ENCODE measurements at regions not wholly inside any gene's neighbourhood (a gene's known extent, or its start where the extent isn't known, plus 50 kb on each side); places are given as distances from the start of the nearest gene placed in this dataset.

DNA sequence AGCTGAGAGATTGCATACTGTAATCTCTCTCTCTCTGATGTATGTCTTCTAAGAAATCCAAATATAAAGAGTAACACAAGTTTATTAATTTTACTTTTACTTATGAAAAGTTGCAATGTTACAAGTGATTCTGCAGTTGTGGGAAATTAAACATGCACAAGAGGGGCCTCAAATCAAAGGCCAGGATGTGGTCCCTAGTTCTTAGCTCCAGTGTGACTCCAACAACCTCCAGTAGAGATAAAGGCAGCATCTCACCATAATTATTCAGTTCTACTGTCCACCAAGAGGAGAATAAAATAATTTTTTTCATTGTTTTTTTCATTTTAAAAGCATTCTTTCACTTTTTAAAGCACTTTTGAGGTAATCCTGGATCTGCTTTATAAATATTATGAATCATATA is 223.3 kb downstream of the RAP2B start:
- no peak for DNase-seq (ENCODE audit: low spot score)
- TF ChIP-seq CTCF (IDR thresholded peaks at IDR 0.05; ENCODE audit: extremely low read depth, missing control alignments), result no peak

DNA sequence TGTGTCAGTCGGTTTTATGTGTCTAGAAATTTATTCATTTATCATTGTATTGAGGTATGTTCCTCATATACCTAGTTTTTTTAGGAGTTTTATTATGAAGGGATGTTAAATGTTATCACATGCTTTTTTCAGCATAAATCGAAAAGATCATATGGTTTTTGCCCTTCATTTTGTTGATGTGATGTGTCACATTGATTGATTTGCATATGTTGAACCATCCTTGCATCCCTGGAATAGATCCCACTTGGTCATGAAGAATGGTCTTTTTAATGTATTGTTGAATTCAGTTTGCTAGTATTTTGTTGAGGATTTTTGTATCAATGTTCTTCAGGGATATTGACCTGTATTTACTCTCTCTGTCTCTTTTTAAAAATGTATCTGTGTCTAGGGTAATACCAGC is 230.3 kb downstream of the RAP2B start:
- no peak for DNase-seq (ENCODE audit: low spot score)
- TF ChIP-seq CTCF (IDR thresholded peaks at IDR 0.05; ENCODE audit: extremely low read depth, missing control alignments), result no peak

DNA sequence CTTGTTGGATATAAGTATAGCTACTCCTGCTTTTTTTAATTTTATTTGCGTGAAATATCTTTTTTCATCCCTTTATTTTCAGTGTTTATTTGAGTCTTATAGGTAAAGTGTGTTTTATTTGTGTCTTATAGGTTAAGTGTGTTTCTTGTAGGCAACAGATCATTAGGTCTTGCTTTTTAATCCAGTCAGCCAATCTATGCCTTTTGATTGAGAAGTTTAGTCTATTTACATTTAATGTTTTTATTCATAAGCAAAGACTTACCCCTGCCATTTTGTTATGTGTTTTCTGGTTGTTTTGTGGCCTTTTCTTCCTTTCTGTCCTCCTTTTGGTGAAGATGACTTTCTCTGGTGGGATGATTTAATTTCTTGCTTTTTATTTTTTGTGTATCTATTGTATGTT is 232.0 kb downstream of the RAP2B start:
- DNase-seq (ENCODE audit: low spot score), result no peak
- TF ChIP-seq CTCF (IDR thresholded peaks at IDR 0.05; ENCODE audit: extremely low read depth, missing control alignments), result no peak

DNA sequence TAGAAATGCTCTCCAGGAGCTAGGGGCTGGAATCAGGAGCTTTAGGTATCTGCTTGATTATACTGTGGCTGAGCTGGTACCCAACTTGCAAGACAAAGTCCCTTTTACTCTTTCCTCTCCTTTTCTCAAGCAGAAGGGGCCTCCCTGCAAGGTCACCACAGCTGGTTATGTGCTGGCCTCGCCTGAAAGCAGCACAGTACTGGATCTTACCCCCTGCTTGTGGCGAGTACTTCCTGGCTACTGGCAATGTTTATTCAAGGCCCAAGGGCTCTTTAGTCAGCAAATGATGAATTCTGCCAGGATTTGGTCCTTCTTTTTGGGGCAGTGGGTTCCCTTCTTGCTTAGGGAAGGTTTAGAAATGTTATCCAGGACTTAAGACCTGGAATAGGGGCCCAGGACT is 234.6 kb downstream of the RAP2B start:
- DNase-seq (ENCODE audit: low spot score), result no peak
- no peak for TF ChIP-seq CTCF (IDR thresholded peaks at IDR 0.05; ENCODE audit: extremely low read depth, missing control alignments)

DNA sequence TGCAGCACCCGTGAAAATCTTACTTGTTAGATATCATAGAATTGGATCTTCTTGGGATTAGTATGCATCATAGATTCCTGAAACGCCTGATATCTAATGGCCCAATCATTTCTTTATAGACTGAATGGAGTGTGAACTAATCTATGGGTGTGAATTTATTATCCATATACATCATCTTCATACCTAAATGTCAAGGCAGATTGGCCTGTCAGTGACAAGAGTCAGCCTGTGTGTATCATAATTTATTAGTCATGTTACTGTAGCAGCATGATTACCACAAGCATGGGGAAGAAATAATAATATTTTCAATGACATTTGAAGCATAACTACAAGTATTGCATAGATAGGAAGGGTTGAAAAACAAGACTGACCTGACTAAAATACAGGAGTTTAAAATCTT is 235.8 kb downstream of the RAP2B start:
- DNase-seq (ENCODE audit: low spot score), result no peak
- TF ChIP-seq CTCF (IDR thresholded peaks at IDR 0.05; ENCODE audit: extremely low read depth, missing control alignments), result no peak

DNA sequence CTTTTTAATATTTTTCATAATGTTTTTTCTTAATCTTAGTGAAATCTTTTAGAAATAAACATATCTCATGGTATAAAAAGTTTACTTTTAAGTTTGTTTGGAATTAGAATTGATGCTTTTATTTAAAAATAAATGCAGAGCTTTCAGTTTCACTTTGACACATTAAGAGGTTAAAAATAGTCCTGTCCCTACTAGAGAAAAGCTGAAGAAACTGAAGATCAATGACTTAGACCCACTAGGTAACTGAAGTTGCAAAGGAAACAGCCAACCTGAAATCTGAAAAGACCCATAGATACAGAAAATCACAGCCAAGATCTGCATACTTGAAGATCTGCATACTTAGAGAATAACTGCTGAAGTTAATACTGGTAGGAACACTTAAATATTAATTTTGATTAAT is 237.6 kb downstream of the RAP2B start:
- no peak for TF ChIP-seq CTCF (IDR thresholded peaks at IDR 0.05; ENCODE audit: extremely low read depth, missing control alignments)
- DNase-seq (ENCODE audit: low spot score), result peak; percentile 34

GRCh38 chr3:153400641-153401040 is 238.6 kb downstream of the RAP2B start:
- DNase-seq (ENCODE audit: low spot score), result no peak
- TF ChIP-seq CTCF (IDR thresholded peaks at IDR 0.05; ENCODE audit: extremely low read depth, missing control alignments), result no peak
